ENCODE measurements at regions not wholly inside any gene's neighbourhood (a gene's known extent, or its start where the extent isn't known, plus 50 kb on each side); places are given as distances from the start of the nearest gene placed in this dataset.
A peak's percentile ranks its signal among the peaks of the same experiment; 100 is the strongest.
"Not testable (repeated sequence)": the region's sequence is repeated elsewhere in the genome, so short reads cannot be mapped to it uniquely, and the experiment has no call there.

DNA sequence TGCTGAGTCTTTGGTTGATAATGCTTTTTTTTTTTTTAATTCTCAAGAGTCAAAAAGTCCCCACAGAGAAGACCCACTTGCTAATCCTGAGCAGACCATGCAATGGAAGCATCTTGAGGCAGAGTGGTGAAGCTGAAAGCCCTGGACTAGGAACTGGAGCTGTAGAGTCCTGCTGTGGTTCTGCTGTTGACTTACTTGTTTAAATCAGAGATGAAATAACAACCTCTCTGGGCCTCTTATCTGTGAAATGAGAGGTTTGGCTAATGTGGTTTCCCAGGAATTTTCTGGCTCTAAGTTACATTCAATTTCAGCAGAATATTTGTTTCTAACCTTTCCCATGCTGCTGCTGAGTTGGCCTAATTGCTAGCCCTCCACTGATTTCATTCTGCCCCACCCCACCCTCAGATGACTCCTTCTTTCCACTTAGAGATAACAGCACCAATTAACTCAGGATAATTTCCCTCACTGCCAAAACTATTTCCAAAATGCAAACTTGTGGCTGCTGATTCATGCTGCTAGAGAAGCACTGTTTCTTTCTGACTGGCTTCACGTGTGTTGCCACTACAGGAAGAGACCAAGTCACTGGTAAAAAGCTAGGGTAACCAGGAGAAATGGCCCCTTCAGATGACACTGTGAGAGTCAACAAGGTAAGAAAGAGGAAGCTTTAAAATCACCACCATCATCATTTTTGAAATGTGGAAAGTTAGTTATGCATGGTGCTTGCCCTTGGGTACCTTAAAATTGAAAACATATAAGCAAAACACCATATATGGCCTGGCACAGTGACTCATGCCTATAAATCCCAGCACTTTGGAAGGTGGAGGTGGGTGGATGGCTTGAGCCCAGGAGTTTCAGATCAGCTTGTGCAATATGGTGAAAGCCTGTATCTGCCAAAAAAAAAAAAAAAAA is 326.4 kb downstream of the DCHS2 start:
- peak; percentile 94 for DNase-seq

DNA sequence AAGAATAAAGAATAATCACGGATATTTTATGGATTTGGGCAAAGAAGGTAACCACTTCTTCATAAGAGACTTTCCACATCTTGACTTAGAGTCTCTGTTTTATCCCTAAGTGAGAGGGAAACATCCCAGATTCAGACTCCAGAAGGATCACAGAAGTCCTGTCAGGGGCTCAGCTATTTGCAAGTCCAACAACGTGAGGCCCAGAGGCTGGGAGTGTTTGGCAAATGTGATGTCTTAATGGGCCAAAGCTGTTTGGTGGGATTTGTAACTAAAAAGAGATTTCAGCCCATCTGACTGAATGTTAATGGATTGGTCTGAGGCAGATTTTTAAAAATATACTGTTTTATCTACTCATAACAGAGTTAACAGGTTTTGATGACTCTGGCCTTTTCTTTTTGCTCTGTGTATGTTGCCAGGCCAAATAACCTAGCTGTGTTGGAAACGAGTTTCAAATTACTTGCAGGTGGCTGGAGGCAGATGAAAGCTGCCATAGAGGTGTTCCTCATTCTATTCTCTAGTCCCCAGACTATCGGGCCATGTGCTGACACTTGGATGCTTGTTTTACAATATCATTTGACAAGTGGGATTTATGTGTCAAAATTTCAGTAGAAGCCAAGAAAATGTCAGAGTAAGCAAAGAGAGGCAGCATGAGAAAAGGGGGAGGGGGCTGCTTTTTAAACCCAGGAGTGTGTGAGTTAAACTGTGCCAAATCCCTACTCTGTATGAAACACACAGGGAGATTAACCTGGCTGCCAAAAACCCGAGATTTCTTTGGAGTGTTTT is 330.9 kb downstream of the DCHS2 start:
- DNase-seq, result no peak

DNA sequence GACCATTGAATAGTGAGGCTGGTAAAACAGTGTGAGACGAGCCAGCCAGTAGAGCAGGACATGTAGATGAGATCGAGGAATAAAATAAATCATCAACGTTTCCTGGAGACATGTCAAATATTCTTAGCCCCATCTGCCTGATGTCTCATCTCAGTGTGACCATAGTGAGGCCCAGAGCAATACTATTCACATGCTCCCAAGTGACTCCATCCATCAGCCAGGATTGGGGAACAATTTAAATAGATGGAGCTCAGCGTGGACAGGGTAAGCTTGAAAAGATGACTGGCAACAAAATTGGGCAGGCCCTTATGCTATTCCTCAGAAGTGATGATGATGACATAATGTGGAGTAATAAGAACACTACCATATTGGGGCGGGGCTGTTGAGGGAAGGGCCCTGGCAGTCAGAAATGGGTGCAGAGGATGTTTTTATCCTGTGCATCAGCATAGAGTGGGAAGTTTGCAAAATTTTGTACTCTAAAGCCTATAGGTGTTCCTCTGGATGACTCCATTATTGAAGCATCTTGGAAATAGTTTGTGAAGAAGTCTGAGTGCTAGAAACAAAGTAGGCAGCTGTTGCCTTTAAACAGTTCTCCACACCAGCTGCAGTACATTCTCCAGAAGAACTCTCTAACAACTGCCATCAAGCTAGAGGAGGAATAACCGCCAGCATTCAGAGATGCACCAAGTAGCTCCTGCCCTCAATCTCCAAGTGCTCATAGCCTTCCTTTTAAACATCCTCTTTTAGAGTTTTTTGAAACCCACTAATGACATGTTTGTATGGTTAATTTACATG is 333.0 kb downstream of the DCHS2 start:
- DNase-seq, result no peak

DNA sequence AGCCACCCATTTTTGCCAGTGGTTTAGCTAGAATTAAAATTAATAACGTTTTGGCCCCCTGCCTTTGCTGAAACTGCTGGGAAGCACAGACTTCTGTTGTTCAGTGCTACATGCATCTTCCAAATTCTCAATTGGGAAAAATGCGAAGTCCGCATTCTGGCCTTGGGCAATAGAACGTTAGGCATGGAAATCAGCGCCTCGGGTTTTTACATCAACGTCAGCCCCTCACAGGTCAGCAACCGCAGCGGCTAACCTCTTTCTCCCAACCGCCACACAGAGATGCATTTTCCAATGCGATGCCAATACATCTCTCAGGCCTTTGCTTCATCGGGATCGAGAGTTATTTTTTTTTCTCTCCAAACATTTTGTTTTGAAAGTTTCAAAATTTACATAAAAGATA is 339.1 kb downstream of the DCHS2 start:
- DNase-seq, result no peak

DNA sequence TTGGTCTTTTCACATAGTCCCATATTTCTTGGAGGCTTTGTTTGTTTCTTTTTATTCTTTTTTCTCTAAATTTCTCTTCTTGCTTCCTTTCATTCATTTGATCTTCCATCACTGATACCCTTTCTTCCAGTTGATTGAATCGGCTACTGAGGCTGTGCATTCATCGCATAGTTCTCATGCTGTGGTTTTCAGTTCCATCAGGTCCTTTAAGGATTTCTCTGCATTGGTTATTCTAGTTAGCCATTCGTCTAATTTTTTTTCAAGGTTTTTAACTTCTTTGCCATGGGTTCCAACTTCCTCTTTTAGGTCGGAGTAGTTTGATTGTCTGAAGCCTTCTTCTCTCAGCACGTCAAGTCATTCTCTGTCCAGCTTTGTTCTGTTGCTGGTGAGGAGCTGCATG is 342.4 kb downstream of the DCHS2 start:
- not testable (repeated sequence) for DNase-seq

DNA sequence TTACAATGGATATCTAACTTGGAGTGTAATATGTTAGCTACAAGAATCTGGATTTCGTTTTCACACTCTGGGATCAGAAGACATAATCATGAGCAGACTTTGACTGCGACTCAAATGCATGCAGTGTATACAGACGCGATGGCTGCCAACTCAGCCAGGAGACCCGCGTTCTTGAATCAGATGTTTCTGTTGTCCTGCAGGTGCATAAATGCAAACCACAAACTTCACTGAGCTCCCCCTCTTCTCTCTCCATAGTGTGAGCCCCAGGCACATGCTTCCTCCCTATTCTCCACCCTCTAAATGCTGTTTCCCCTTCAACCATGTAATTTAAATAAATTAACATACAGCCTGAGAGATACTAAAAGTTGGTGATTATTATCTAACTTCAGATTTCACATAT is 347.9 kb downstream of the DCHS2 start:
- DNase-seq, result no peak

DNA sequence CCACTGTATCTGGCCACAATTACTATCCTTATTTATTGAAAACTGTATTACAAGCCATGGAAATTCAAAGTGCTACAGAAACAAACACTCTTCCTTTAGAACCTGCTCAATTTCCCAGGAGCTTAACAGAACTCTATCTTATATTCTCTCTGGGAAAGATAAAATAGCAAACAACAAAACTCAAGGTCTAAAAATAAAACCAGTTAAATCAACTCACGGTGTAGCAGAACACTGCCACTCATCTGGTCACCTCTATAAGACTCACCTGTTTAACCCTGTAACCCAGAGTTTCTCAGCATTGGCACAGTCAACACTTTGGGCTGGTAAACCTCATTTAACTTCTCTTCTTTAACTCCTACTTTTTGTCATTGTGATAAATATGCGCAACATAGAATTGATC is 348.9 kb downstream of the DCHS2 start:
- no peak for DNase-seq

DNA sequence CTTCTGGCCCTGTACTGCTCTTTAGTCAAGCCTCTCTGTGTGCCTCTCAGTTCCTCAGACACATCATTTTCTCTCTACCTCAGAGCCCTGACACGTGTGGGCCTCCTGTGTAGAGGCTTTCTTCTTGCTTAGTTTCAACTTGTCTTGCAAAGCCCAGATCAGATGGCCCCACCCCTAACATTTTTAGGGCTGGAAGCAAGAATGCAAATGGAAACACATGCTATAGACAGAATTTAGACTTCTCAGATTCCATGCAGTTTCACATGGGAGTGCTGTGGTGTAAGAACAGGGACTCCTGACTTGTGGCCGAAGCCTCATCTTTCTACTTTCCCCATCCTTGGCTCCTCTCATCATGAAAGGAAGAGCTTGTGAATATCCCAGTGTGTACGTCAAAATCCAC is 350.7 kb downstream of the DCHS2 start:
- DNase-seq, result no peak

DNA sequence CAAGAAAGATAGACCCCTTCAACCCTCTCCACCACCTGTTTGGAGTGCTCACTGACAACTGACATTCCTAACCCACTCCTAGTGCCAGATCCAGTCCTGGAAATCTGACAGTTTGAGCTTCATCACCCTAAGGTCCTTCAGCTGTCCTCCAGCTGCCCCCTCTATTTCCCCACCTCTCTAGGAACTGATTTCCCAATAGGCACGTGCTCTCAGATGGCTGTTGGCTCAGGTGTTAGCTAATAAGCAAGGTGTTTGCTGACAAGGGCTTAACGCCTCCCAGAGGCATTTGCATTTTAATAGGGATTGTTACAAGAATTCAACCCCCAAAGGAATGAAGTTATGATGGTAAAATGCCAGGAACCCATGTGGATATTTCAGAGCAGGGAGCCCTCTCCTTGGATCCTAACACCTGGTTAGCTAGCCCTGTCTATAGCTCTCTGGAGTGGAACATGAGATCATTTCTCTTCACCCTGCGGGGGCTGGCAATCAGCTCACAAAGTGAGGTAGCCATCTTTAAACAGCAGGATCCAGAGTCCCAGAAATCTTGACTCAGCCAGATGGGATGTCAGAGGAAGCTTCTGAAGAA is 348.5 kb upstream of the SFRP2 start:
- no peak for DNase-seq

DNA sequence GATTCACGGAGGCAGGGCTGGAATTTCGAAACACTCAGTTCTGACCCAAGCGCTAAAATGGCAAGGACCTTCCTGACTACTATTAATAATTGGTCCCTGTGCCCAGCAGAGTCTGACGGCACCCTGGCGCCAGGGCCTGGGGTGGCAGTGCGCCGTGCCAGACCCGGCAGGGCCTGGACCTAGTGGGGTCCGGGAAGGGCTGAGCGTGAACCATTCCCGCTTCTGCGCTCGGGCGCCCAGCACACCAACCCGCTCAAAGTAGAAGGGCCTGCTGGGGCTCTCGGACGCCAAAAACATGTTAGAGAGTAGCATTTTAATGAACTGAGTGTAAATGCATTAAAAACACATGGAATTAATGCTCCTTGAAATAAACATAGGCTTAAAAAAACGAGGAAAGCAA is 346.7 kb upstream of the SFRP2 start:
- DNase-seq, result no peak

DNA sequence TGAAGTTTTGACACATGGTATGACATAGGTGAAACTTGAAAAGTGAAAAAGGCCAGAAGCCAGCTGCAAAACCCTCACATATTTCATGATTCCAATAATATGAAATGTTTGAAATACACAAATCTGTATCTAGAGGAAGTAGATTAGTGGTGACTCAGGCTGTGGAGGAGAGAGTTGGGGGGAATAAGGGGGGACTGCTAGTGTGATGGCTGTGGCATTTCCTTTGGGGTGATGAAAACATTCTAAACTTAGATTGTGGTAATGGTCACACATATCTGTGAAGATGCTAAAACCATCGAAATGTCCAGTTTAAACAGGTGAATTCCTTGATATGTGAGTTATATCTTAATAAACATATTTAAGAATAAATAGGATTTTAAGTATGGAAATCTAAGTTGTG is 343.5 kb upstream of the SFRP2 start:
- DNase-seq, result no peak

DNA sequence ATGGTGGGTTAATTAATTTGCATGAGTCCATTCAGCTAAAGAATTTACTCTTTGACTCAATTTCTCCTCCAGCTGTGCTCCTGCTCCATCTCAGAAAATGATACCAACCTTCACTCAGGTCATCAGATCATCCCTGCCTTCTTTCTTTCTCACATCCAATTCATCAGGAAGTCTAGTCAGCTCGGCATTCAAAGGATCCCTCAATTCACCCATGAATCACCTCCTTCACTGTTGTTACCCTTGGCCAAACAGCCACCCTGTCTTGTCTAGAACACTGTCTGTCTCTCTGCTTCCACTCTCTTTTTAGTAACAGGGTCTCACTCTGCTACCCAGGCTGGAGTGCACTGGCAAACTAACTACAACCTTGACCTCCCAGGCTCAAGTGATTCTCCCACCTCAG is 337.4 kb upstream of the SFRP2 start:
- no peak for DNase-seq

DNA sequence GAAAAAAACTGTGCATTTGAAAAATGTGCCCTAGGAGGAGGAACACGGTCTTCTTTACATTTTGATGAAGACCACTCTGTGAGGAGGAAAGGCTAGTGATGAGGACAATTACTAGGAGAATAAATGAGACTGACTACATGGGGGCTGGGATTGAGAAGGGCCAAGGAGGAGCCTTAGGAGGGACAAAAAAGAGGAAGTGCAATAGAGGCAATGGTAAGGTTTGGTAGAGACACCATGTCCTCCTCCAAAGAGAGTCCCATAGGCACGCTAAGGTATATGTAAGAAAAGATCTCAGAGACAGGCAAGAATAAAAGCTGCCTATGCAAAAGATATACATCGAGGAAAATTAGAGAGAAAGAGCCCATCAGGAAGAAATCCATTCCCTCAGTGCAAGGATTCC is 336.5 kb upstream of the SFRP2 start:
- DNase-seq, result no peak

DNA sequence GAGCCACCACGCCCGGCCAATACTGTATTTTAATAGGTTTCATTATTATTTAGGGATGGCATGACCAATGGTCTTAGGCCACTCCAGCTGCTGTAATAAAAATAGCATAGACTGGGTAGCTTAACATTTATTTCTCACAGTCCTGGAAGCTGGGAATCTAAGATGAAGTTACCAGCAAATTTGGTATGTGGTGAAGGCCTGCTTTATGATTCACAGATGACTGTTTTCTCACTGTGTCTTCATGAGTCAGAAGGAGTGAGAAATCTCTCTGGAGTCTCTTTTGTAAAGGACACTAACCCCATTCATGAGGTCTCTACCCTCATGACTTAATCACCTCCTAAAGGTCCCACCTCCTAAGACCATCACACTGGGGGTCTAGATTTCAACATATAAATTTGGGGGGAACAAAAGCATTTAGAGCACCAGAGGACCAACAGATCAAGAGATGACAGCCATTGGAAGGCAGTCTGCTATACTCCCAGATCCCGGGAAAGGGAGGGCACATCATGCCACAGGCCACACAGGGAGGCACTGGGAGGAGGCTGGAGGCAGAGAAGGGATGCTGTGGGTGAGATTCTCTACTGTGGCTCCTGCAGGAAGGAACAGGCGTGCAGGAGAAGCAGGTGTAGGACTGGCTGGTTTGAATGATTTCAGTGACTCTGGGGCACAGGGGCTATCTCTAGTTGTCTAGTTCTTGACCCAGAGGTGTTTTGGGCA is 335.8 kb upstream of the SFRP2 start:
- no peak for DNase-seq

DNA sequence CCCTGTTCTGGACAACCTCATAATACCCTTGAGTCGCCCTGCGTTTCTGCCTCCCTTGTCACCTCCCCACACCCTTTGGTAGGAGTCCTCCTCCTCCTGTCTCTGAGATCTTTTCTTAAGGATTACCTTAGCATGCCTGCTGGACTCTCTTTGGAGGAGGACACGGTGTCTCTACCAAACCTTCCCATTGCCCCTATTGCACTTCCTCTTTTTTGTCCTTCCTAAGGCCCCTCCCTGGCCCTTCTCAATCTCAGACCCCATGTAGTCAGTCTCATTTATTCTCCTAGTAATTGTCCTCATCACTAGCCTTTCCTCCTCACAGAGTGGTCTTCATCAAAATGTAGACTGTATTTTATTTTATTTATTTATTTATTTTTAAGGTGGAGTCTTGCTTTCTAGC is 335.0 kb upstream of the SFRP2 start:
- DNase-seq, result no peak

DNA sequence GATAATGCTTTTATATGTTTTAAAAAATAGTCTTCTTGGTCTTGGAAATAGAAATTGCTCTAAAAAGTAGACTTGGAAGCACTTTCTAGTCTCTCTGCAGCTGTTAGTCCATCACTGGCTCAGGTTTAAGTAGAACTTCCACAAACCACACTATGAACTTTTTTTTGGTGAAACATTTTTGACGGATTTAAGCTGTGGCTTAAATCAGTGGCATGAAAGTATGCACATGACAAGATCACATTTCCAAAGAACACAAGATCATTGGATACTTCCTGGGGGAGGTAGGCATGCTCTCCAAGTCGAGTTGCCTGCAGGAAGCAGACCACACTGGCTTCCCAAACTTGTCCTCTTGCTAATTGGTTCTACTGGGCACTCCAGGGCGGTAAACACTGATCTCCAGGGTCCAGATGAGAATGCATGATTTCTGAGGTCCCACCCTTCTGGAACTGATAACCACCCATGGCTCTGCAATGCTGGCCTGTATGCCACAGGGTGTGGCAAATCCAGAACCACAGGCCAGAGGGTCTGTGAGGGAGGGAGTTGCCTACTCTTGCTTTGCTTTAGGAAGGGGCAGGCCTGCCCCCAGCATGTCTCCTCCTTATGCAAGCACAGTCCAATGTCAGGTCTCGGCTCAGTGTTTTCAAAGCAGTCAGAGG is 331.9 kb upstream of the SFRP2 start:
- no peak for DNase-seq

DNA sequence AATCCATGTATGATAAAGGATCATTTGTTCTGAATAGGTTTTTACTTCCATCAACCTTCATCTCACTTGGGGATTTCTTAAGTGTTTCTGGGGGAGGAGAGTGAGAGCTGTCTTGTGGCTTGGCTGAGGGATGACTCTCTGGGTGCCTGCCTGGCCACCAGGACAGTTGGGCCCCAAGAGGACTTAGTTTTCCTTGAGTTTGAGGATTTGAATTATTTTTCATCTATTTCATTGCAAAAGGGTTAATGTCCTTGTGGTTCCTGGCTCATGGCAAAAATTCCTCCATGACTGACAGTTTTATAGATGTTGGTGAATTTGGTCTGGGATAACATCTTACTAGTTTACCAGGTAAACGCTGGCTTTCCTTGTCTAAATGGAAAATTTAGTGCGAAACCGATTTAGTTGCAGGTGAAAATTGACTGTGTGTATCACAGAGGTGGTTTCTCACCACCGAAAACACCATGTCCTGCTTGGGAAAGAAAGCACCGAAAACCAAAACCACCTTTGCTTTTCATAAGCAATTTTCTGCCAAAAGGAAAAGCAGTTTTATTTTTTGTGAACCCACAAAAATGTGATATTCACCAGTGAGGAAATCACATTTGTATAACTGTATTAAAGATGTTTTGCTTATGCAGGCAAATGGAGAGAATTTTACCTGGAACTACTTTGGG is 331.3 kb upstream of the SFRP2 start:
- DNase-seq, result no peak

DNA sequence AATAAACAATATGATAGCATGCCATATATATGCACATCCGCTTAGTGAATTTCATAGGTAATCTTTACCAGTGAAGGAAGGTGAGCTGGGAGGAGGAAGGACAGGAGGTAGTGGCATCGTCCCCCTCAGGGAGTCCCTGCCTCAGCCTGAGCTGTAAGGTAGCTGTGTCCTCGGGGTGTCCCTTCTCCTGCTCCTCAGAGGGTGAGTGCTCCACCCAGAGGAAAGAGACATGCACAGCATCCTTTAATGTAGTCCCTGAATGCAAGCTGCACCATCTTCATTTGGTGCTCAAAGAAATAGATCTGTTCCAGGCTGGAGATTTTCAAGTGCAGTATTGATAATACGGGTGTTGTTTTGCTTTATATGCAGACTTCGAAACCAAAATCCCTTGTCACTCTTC is 330.4 kb upstream of the SFRP2 start:
- DNase-seq, result no peak

DNA sequence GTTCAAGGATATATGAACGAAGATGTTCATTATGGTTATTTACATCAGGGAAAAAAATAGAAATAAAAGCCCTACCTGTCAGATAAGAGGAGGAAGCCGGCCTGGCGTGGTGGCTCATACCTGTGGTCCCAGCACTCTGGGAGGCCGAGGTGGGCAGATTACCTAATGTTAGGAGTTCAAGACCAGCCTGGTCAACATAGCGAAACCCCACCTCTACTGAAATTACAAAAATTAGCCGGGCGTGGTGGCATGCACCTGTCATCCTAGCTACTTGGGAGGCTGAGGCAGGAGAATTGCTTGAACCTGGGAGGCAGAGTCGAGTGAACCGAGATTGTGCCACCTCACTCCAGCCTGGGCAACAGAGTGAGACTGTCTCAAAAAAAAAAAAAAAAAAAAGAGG is 328.8 kb upstream of the SFRP2 start:
- DNase-seq, result not testable (repeated sequence)

DNA sequence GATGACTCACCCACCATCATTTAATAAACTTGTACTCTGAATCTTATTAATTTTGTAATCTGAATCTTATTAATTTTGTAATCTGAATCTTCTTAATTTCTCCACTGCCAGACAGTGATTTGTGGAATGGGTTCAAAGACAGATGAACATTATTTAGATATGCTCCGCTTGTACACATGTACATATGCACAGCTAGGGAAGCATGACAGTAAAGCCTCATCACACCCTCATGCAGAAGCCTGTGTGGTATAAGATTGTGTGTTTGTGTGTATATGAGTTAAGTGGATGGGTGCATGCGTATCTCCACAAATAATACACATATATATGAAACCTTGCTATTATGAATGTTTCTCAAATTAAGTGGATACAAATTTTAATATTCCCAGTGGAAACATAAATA is 318.5 kb upstream of the SFRP2 start:
- no peak for DNase-seq

DNA sequence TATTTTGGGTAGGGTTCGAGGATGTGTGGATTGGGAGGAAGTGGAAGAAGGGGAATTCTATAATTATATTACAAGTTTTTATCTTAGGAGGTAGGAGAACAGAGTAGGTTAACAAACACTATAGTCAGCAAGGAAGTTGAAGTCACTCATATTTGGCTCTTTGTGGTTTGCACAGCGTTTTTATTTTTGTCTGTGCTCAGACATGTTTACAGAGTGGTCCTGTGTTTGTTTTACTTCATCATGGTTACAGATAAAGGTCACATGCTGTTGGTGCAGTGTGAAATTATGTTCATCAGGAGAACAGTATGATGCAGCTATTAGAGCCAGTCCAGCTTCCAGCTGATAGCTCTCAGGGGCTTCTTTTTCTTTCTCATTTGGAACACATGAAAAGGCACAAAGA is 299.9 kb upstream of the SFRP2 start:
- DNase-seq, result no peak

Data from islet precursor cell (in vitro differentiated cells).